NCI-H146 (cell line): ENCODE measurements at regions not wholly inside any gene's neighbourhood (a gene's known extent, or its start where the extent isn't known, plus 50 kb on each side); places are given as distances from the start of the nearest gene placed in this dataset.

Source experiments
- DNase-seq: peaks from one replicate; lab custom pipeline; 2025; lab: John Stamatoyannopoulos, UW

DNA sequence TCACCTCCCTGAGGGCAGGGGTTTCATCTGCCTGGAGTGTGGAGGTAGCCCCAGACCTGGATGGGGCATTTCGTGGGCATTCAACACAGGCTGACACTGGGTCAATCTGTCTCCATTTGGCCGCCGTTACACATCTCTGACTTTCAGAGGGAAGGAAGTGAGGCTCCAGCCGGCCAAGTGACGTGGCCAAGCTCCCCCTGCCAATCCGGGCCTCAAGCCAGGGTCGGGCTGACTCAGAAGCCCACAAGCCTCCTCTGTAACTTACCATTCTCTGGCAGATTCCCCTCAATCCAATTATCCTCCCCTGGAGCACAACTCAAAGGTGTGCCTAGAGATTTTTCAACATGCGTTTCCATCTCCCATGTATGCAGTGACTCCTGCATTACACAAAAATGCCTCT is 227.6 kb downstream of the KLF13 start:
- no peak for DNase-seq

GRCh38 chr15:31555022-31555421 is 228.4 kb downstream of the KLF13 start:
- DNase-seq = no peak

- no peak for DNase-seq
Measured at GRCh38 chr15:31556494-31557150, 230.0 kb downstream of the KLF13 start.

- DNase-seq = no peak
Measured at GRCh38 chr15:31557899-31558298, 231.3 kb downstream of the KLF13 start.

DNA sequence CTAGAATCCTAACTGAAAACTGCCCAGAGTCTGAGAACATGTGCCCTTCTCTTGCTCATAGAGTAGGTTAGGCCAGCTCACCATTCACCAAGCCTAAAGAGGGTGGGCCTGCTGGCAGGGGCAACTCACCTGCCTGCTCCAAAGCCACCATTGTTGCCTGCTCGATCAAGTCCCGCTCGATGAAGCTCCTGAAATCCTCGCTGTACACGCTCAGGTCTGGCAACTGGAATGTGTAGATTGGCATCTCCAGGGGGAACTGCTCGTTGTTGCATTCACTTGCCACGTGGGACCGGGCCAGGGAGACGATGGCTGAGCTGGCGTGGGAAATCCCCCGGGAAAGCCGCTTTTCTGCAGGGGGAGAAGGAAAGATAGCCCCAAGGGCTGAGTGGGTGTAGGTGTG is 232.2 kb downstream of the KLF13 start:
- no peak for DNase-seq

DNA sequence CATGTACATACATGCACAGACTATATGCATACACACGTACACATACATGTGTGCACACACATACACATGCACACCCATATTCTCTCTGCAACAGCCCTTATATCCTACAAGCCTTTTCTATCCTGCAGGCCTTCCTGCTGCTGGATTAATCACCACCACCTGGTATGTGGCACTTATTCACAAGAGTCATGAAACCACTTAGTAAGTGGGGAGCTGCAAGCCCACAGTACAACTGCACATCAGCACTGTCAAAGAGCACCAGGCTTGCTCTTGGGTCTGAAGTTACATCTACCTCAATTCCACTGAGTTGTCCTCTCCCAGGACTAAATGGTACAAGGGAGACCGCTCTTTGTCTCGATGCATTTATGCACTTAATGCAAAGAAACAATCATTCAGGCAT is 233.2 kb downstream of the KLF13 start:
- DNase-seq = no peak

DNA sequence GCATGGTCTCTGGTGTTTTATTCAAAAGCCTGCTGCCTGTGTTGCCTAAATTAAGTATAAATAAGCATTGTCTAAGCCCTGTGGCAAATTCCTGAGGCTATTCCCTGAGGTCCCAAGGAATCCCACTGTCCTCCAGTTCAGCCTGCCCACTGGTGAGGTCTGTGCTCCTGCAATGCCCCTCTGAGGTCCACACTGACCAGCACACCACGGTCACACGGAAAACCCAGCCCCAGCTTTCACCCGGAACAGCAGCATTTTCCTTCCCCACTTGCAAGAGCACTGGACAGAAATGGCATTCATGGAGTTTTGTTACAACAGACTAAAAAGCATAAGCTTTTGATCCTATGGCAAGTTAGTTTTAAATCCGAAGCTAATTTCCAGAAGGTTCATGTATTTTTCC is 234.0 kb downstream of the KLF13 start:
- no peak for DNase-seq

DNA sequence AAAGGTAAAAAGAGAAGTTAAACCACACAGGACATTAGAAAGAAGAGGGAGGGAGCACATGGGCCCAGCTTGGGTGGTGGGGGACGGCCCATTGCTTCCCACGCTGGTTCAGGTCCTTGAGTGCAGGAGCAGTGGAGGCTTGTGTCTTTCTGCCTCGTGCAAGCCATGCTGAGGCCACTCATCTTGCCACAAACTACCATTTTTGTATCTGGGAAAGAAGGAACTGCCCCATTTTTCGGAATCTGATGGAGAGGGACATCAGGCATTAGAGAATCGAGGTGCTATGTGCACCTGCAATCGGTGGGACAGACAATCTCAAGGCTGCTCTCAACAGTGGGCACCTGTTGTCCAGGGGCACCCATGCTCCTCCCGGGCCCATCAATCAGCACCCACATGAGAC is 234.5 kb downstream of the KLF13 start:
- no peak for DNase-seq

DNA sequence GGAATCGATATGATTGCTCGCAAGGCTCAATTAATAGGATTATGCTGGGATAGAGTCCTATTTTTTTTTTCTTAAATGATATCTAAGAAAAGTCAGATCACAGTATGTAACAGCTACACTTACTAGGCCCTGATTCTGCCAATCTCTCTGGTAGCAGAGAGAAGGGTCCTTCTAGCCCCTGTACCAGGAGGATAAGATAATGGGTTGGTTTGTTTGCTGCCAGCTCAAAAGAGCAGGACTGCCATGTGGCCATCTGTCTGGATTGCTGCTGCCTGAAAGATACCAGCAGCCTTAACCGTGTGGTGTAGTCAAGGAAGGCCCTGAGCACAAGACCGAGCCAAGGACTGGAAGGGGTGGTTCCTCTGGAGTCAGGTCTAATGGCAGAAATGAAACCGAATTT is 236.4 kb downstream of the KLF13 start:
- no peak for DNase-seq

- no peak for DNase-seq
Measured at GRCh38 chr15:31563421-31563820, 236.8 kb downstream of the KLF13 start.

DNA sequence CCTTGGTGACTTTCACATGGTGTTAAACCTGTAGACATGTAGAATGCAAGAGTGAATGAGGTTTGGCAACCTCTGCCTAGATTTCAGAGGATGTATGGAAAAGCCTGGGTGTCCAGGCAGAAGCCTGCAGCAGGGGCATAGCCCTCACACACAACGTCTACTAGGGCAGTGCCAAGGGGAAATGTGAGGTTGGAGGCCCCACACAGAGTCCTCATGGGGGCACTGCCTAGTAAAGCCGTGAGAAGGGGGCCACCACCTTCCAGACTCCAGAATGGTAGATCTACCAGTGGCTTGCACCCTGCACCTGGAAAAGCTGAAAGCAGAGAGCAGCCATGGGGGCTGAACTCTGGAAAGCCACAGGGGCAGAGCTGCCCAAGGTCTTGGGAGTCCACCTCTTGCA is 241.2 kb downstream of the KLF13 start:
- DNase-seq = no peak

DNA sequence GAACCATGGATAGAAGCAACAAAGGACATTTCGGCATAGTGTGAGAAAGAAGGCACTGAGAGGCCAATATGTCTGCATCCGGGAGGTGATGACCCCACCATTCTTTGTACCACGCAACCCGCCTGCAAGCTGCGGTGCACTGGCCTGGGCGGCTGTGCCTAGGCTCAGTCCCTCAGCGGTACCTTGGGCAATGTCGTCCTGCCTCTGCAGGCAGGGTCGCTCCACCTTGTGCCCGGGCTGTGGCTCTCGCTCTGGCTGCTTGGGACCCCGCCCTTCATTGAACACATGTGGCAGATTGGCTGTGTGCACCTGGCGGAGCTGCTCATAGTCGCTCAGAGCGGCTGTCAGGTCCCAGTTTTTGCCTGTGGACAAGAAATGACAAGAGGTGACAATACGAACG is 243.2 kb downstream of the KLF13 start:
- no peak for DNase-seq

- DNase-seq = no peak
Measured at GRCh38 chr15:31570591-31570990, 244.0 kb downstream of the KLF13 start.

DNA sequence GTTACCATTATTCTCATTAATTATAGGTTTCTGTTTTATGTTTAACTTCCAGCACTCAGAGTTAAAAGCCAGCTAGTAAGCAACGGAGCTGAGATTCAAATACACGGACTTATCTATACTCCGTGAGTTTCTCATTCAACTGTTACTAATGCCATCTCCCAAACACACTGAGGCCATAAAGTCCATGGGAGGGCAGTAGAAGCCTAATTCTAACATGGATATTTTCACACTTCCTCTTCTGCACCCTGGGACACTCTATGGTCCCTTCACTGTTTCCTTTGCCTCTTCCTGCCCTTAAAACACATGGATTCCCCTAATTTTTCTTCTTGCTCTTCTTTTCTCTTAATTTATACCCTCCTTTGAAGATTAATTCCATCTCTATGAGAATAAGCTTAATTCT is 245.0 kb downstream of the KLF13 start:
- no peak for DNase-seq

- DNase-seq = no peak
Measured at GRCh38 chr15:31573759-31574158, 247.1 kb downstream of the KLF13 start.

GRCh38 chr15:31574766-31575165 is 248.1 kb downstream of the KLF13 start:
- DNase-seq = no peak

DNA sequence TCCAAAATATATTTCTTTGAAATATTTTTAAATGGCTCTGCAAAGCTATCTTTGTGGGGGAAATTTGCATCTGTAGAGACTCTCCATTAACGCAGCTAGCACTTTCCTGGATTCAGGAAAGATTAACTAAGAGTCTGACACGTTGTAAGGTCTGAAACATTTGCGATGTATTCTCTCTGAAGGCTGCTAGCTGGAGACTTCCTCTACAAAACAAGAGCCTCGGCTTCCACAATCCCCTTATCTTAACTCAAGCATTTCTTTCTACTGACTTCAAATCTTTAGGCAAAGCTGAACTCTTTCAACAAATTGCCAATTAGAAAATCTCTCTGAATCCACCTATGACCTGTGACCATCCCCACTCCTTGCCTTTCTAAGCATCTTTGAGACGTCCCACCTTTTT is 250.5 kb downstream of the KLF13 start:
- DNase-seq = no peak

DNA sequence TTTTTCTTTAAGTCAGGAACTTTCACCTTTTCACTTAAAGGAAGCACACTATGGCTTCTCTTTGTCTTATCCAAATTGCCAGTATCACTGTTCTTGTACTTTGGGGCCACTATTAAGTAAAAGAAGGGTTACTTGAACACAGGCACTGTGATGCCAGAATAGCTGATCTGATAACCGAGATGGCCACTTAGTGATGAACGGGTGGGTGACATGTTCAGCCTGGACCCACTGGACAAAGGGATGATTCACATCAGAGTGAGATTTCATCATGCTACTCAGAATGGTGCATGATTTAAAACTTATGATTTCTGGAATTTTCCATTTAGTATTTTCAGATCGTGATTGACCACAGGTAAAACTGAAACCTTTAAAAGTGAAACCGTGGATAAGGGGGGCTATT is 252.6 kb downstream of the KLF13 start:
- DNase-seq = no peak

DNA sequence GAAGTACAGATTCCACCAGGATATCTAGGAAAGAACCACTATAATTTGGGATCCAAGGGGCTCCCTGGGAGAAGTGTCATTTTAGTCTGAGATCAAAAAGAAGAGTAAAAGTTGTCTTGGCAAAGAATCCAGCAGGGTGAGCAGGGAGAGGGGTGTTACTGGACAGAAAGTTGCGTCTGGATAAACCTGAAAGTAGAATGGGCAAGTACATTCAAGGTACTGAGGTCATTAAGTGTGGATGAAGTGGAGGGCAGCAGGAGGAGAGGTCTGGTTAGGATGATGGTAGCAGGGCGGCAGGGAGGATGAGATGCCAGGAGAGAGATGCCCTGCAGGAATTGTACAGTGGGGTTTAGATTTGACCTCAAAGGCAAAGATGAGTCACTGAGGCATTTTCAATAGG is 253.3 kb downstream of the KLF13 start:
- no peak for DNase-seq

DNA sequence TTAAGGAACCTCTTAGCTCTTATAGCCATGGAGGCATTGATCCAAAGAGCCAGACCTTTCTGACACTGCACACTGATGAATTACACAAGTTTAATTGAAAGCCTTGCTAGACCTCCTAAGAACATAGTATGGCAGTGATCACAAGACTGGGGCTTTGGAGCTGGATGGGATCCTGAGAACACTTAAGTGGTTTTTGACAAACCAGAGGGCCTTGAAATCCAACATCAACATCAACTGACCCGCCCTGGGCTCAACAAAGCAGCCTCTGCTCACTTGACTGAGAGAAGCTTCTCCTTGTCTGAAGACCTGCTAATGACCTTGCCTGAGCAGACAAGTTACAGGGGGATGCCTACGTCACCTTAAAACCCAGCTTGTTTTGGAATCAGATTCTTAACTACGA is 257.6 kb downstream of the KLF13 start:
- DNase-seq = no peak

DNA sequence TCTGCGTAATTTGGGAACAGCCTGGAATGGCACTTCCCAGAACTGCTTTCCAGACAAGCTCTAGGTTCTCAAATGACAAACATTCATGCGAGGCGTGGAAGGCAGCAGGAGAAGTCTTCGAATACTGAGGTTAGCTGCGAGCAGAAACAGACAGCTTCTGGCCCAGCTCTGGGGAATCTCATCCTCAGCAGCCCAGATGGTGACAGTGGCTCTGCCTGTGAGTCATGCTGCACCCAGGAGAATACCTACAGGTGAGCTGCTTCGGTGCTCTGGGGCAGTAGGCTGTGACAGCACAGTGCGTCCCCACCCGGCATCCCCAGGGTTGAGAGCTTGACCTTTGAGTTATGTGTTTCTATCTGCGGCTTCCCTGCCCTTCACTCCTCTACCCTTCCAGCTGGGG is 258.6 kb downstream of the KLF13 start:
- DNase-seq = no peak

DNA sequence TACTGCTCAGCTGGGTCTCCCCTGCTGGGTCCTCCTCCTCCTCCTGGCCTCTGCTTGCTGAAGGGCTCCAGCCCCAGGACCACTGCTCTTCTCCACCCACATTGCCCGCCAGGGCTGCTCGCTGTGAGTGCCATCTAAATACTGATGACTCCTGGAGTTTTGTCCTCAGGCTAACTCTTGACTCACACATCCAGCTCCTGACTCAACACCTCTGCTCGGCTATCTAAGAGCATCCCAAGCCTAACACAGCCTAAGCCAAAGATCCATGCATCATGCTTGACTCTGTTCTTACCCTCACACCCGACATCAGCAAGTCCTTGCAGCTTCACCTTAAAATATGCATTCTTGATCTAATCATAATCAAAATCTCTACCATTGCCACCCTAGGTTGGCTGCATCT is 260.2 kb downstream of the KLF13 start:
- no peak for DNase-seq

- no peak for DNase-seq
Measured at GRCh38 chr15:31587583-31587982, 260.9 kb downstream of the KLF13 start.

DNA sequence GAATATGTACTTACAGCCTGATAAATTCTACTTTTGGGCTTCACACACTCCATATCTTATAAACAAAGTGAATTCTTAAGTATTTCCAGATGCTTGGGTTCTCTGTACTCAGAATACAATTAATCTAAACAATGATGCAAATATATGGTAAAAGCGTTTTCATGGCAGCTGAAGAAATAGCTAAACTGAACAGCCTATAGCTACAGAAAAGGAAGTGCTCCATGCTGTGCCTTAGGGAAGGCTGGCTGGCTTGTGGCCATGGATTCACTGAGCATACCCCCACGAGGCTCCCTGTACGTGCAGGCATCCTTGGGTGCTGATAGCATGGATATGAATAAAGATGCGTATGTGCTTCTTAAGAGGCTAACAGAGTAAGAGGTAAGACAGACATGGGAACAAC is 264.0 kb downstream of the KLF13 start:
- no peak for DNase-seq

GRCh38 chr15:31591908-31592307 is 265.3 kb downstream of the KLF13 start:
- no peak for DNase-seq
